ENCODE measurements at regions not wholly inside any gene's neighbourhood (a gene's known extent, or its start where the extent isn't known, plus 50 kb on each side); places are given as distances from the start of the nearest gene placed in this dataset.

GRCh38 chr10:59588791-59589190 lies 120.9 kb downstream of the SLC16A9 start (continued):
- no peak for TF ChIP-seq MYC (IDR thresholded peaks at IDR 0.05; ENCODE audit: borderline replicate concordance, low read length)
- TF ChIP-seq FOXS1 (CRISPR knock-in tag; IDR thresholded peaks at IDR 0.05): no peak

- FAIRE-seq: no peak
- 18% methylated on average over 2 of the region's 2 CpGs for WGBS (ENCODE audit: missing lambda C conversion rate)
- H3K9me3 ChIP-seq: no peaks in the 10 kb centered on the region
- no peak for ATAC-seq
- H3K4me3 ChIP-seq: no peak overlapping the region
- no peak for DNase-seq (ENCODE audit: low read depth in 1 of 2, low spot score in 1 of 2)
- no peak for TF ChIP-seq RFX5 (IDR thresholded peaks at IDR 0.05)
- no peak for TF ChIP-seq JUN (IDR thresholded peaks at IDR 0.05)
- no peak for TF ChIP-seq HOXB5 (CRISPR knock-in tag; IDR thresholded peaks at IDR 0.05)
- TF ChIP-seq, protein P1, sequence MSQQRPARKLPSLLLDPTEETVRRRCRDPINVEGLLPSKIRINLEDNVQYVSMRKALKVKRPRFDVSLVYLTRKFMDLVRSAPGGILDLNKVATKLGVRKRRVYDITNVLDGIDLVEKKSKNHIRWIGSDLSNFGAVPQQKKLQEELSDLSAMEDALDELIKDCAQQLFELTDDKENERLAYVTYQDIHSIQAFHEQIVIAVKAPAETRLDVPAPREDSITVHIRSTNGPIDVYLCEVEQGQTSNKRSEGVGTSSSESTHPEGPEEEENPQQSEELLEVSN (IDR thresholded peaks at IDR 0.05; ENCODE audit: borderline replicate concordance, low read depth): no peak
- no peak for TF ChIP-seq NPAS2 (CRISPR knock-in tag; IDR thresholded peaks at IDR 0.05; ENCODE audit: borderline replicate concordance)
- CTCF ChIA-PET: interaction anchor here (1.0 to 1.5 kb wide), 3 partner anchors 9 to 364 kb away, joined by 3 to 4 read pairs (median 4); no protein-coding TSS in a partner anchor
- POLR2A ChIA-PET: no interaction called here
- H3K27ac ChIP-seq: no peak overlapping the region
- no peak overlapping the region for H3K4me2 ChIP-seq
- no peaks in the 10 kb centered on the region for H3K4me1 ChIP-seq
Observed at GRCh38 chr10:59587756-59588140, 121.9 kb downstream of the SLC16A9 start.

GRCh38 chr10:59587083-59587755 lies 122.4 kb downstream of the SLC16A9 start:
- Histone ChIP-seq H3K4me1 (no peaks in the 10 kb centered on the region), H3K4me2 (no peak overlapping the region), H3K4me3 (no peak overlapping the region), H3K9me3 (no peaks in the 10 kb centered on the region), H3K27ac (no peak overlapping the region)
- ChIA-PET POLR2A (no interaction called here), CTCF (interaction anchor here (1.0 to 1.5 kb wide), 3 partner anchors 27 to 364 kb away, joined by 3 to 4 read pairs (median 4); no protein-coding TSS in a partner anchor)
- FAIRE-seq: no peak
- TF ChIP-seq ESRRA (IDR thresholded peaks at IDR 0.05; ENCODE audit: borderline replicate concordance, low read length): no peak
- TF ChIP-seq PHF8 (IDR thresholded peaks at IDR 0.05; ENCODE audit: borderline replicate concordance, low read depth): no peak
- no peak for TF ChIP-seq KDM1A (IDR thresholded peaks at IDR 0.05; ENCODE audit: low read depth)
- TF ChIP-seq, protein P1 (IDR thresholded peaks at IDR 0.05; ENCODE audit: borderline replicate concordance, low read depth): no peak
- TF ChIP-seq CBX8 (IDR thresholded peaks at IDR 0.05): no peak
- TF ChIP-seq GATA3 (IDR thresholded peaks at IDR 0.05; ENCODE audit: borderline replicate concordance): no peak
- TF ChIP-seq, protein P2, sequence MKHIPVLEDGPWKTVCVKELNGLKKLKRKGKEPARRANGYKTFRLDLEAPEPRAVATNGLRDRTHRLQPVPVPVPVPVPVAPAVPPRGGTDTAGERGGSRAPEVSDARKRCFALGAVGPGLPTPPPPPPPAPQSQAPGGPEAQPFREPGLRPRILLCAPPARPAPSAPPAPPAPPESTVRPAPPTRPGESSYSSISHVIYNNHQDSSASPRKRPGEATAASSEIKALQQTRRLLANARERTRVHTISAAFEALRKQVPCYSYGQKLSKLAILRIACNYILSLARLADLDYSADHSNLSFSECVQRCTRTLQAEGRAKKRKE (CRISPR knock-in tag; IDR thresholded peaks at IDR 0.05; ENCODE audit: low read depth): no peak
- no peak for TF ChIP-seq HMGXB4 (CRISPR knock-in tag; IDR thresholded peaks at IDR 0.05; ENCODE audit: borderline replicate concordance)
- TF ChIP-seq RFX5 (IDR thresholded peaks at IDR 0.05): no peak
- no peak for TF ChIP-seq POLR2A (IDR thresholded peaks at IDR 0.05; ENCODE audit: low read length)
- TF ChIP-seq MAX (IDR thresholded peaks at IDR 0.05): no peak
- no peak for TF ChIP-seq NPAS2 (CRISPR knock-in tag; IDR thresholded peaks at IDR 0.05; ENCODE audit: borderline replicate concordance)
- no peak for TF ChIP-seq NR3C1 (IDR thresholded peaks at IDR 0.05)
- TF ChIP-seq, protein P3, sequence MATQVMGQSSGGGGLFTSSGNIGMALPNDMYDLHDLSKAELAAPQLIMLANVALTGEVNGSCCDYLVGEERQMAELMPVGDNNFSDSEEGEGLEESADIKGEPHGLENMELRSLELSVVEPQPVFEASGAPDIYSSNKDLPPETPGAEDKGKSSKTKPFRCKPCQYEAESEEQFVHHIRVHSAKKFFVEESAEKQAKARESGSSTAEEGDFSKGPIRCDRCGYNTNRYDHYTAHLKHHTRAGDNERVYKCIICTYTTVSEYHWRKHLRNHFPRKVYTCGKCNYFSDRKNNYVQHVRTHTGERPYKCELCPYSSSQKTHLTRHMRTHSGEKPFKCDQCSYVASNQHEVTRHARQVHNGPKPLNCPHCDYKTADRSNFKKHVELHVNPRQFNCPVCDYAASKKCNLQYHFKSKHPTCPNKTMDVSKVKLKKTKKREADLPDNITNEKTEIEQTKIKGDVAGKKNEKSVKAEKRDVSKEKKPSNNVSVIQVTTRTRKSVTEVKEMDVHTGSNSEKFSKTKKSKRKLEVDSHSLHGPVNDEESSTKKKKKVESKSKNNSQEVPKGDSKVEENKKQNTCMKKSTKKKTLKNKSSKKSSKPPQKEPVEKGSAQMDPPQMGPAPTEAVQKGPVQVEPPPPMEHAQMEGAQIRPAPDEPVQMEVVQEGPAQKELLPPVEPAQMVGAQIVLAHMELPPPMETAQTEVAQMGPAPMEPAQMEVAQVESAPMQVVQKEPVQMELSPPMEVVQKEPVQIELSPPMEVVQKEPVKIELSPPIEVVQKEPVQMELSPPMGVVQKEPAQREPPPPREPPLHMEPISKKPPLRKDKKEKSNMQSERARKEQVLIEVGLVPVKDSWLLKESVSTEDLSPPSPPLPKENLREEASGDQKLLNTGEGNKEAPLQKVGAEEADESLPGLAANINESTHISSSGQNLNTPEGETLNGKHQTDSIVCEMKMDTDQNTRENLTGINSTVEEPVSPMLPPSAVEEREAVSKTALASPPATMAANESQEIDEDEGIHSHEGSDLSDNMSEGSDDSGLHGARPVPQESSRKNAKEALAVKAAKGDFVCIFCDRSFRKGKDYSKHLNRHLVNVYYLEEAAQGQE (IDR thresholded peaks at IDR 0.05): no peak
- TF ChIP-seq EHF (CRISPR knock-in tag; IDR thresholded peaks at IDR 0.05): no peak
- TF ChIP-seq JUNB (IDR thresholded peaks at IDR 0.05): no peak
- no peak for DNase-seq (ENCODE audit: low read depth in 1 of 2, low spot score in 1 of 2)
- WGBS (ENCODE audit: missing lambda C conversion rate): 17% methylated on average over 2 of the region's 2 CpGs
- ATAC-seq: no peak
